Nephron (organoid): ENCODE measurements at regions not wholly inside any gene's neighbourhood (a gene's known extent, or its start where the extent isn't known, plus 50 kb on each side); places are given as distances from the start of the nearest gene placed in this dataset.
"Not testable (repeated sequence)": the region's sequence is repeated elsewhere in the genome, so short reads cannot be mapped to it uniquely, and the experiment has no call there.

Experiments used
- H3K27ac Mint-ChIP-seq, 3 experiments: 2 replicates each; pipeline ENCODE4 v1.8.0; 2020; ENCODE audit warnings: mixed read lengths in 3 of 3, mild to moderate bottlenecking in 2 of 3, moderate library complexity in 1 of 3
- H3K27me3 Mint-ChIP-seq: 2 replicates; pipeline ENCODE4 v1.8.0; 2021; ENCODE audit warnings: low read depth, mild to moderate bottlenecking, moderate library complexity, mixed read lengths
- H3K36me3 Mint-ChIP-seq: 2 replicates; pipeline ENCODE4 v1.8.0; 2020; ENCODE audit warnings: low read depth, mixed read lengths
- H3K4me1 Mint-ChIP-seq: 2 replicates; pipeline ENCODE4 v1.8.0; 2020; ENCODE audit warnings: mixed read lengths
- H3K4me3 Mint-ChIP-seq, 3 experiments: 2 replicates each; pipeline ENCODE4 v1.8.0; 2020; ENCODE audit warnings: mild to moderate bottlenecking in 3 of 3, mixed read lengths in 3 of 3, moderate library complexity in 2 of 3
- H3K9me3 Mint-ChIP-seq: 2 replicates; pipeline ENCODE4 v1.8.0; 2020; ENCODE audit warnings: mixed read lengths
- CTCF ChIP-seq, 3 experiments: fragments of 200-600 bp; sonication (generic); IDR thresholded peaks; one replicate each; pipeline ENCODE4 v1.5.0; 2021; ENCODE audit warnings: antibody characterized with exemption in 3 of 3; ENCODE audit not compliant: unreplicated experiment in 3 of 3

- H3K27me3 Mint-ChIP-seq, result no peaks in the 10 kb centered on the region
- no peaks in the 10 kb centered on the region for H3K36me3 Mint-ChIP-seq
- H3K4me1 Mint-ChIP-seq, result no peaks in the 10 kb centered on the region
- H3K27ac Mint-ChIP-seq, result no peak overlapping the region
- no peak for TF ChIP-seq CTCF (IDR thresholded peaks at IDR 0.05; ENCODE audit: unreplicated experiment in 3 of 3)
- H3K4me3 Mint-ChIP-seq, result no peak overlapping the region
- peaks cover 4% of the 10 kb centered on the region for H3K9me3 Mint-ChIP-seq
Observed at GRCh38 chr13:74251778-74252519, 117.7 kb upstream of the KLF12 start.

- Mint-ChIP-seq H3K36me3 (no peaks in the 10 kb centered on the region), H3K4me3 (no peak overlapping the region), H3K4me1 (peaks cover 5% of the 10 kb centered on the region), H3K27ac (no peak overlapping the region), H3K27me3 (no peaks in the 10 kb centered on the region), H3K9me3 (peaks cover 4% of the 10 kb centered on the region)
- TF ChIP-seq CTCF (IDR thresholded peaks at IDR 0.05; ENCODE audit: unreplicated experiment in 3 of 3), result no peak
Observed at GRCh38 chr13:74250738-74251190, 116.6 kb upstream of the KLF12 start.

- peaks cover 5% of the 10 kb centered on the region for H3K4me1 Mint-ChIP-seq
- H3K36me3 Mint-ChIP-seq, result no peaks in the 10 kb centered on the region
- no peak overlapping the region for H3K27ac Mint-ChIP-seq
Observed at GRCh38 chr13:74248477-74248876, 114.3 kb upstream of the KLF12 start.

GRCh38 chr13:74246487-74246886 lies 112.3 kb upstream of the KLF12 start:
- Mint-ChIP-seq H3K4me3 (no peak overlapping the region), H3K27me3 (no peaks in the 10 kb centered on the region), H3K27ac (no peak overlapping the region), H3K9me3 (peaks cover 15% of the 10 kb centered on the region), H3K36me3 (peaks cover 3% of the 10 kb centered on the region), H3K4me1 (peaks cover 5% of the 10 kb centered on the region)
- no peak for TF ChIP-seq CTCF (IDR thresholded peaks at IDR 0.05; ENCODE audit: unreplicated experiment in 3 of 3)

More at GRCh38 chr13:74248477-74248876, 114.3 kb upstream of the KLF12 start:
- no peak overlapping the region for H3K4me3 Mint-ChIP-seq
- peaks cover 8% of the 10 kb centered on the region for H3K9me3 Mint-ChIP-seq
- TF ChIP-seq CTCF (IDR thresholded peaks at IDR 0.05; ENCODE audit: unreplicated experiment in 3 of 3), result no peak
- no peaks in the 10 kb centered on the region for H3K27me3 Mint-ChIP-seq

- no peak for TF ChIP-seq CTCF (IDR thresholded peaks at IDR 0.05; ENCODE audit: unreplicated experiment in 3 of 3)
- Mint-ChIP-seq H3K4me1 (peaks cover 5% of the 10 kb centered on the region), H3K36me3 (peaks cover 3% of the 10 kb centered on the region), H3K4me3 (no peak overlapping the region), H3K27ac (no peak overlapping the region), H3K27me3 (no peaks in the 10 kb centered on the region), H3K9me3 (peaks cover 15% of the 10 kb centered on the region)
Observed at GRCh38 chr13:74243637-74244526, 109.7 kb upstream of the KLF12 start.

- H3K36me3 Mint-ChIP-seq, H3K27me3 Mint-ChIP-seq, H3K4me3 Mint-ChIP-seq, H3K4me1 Mint-ChIP-seq, H3K27ac Mint-ChIP-seq: not testable (repeated sequence)
- peaks cover 11% of the 10 kb centered on the region for H3K9me3 Mint-ChIP-seq
Observed at GRCh38 chr13:74241343-74241742, 107.1 kb upstream of the KLF12 start.
